Right lobe of liver (tissue), 4 donors: ENCODE measurements at regions not wholly inside any gene's neighbourhood (a gene's known extent, or its start where the extent isn't known, plus 50 kb on each side); places are given as distances from the start of the nearest gene placed in this dataset.

Experiments used
- CTCF ChIP-seq, 4 donors: fragments of 200-600 bp in 3 of 4; fragments of 450-650 bp in 1 of 4; IDR thresholded peaks; one replicate each; pipeline versions ENCODE4 v1.5.1 to v1.8.0; 2016 to 2022; ENCODE audit warnings: antibody characterized with exemption in 4 of 4, mild to moderate bottlenecking in 2 of 4
- POLR2A ChIP-seq: fragments of 450-650 bp; IDR thresholded peaks from one replicate; pipeline ENCODE4 v1.6.1; 2017; ENCODE audit warnings: antibody characterized with exemption, mild to moderate bottlenecking
- donor health status: DM: no; HTN: no; CAD: no.
- donor health status: DM: no; HTN: no; CAD: no.
- donor health status: DM: no; HTN: yes; CAD: no.

GRCh38 chr2:59589881-59590280, 963.6 kb downstream of the BCL11A start:
- no peak for TF ChIP-seq CTCF (IDR thresholded peaks at IDR 0.05)
- TF ChIP-seq POLR2A = no peak
